ENCODE measurements at regions not wholly inside any gene's neighbourhood (a gene's known extent, or its start where the extent isn't known, plus 50 kb on each side); places are given as distances from the start of the nearest gene placed in this dataset.
"Not testable (repeated sequence)": the region's sequence is repeated elsewhere in the genome, so short reads cannot be mapped to it uniquely, and the experiment has no call there.

DNA sequence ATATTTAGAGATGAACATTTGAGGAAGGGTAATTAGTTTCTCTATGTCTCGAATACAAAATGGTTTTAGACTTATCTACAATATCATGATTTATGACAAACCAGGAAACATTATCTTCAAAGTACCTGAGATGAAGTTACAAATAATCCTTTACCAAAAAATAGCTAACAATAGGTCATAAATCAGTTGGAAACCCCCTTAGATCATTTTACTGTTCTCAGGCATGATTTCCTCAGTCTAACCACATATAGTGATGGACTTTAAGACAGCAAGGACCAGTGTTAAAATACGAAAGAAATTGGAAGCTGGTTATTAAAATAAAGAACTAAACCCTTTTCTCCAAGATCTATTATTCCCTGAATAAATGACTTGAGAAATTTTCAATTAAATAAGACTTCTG lies 235.4 kb downstream of the RASSF9 start:
- Mint-ChIP-seq H3K9me3 (no peaks in the 10 kb centered on the region), H3K36me3 (ENCODE audit: low read depth) (no peaks in the 10 kb centered on the region), H3K4me3 (no peak overlapping the region), H3K27ac (no peak overlapping the region), H3K27me3 (ENCODE audit: low read depth) (no peaks in the 10 kb centered on the region), H3K4me1 (ENCODE audit: low read depth) (no peaks in the 10 kb centered on the region)
- DNase-seq (ENCODE audit: low spot score): no peak

DNA sequence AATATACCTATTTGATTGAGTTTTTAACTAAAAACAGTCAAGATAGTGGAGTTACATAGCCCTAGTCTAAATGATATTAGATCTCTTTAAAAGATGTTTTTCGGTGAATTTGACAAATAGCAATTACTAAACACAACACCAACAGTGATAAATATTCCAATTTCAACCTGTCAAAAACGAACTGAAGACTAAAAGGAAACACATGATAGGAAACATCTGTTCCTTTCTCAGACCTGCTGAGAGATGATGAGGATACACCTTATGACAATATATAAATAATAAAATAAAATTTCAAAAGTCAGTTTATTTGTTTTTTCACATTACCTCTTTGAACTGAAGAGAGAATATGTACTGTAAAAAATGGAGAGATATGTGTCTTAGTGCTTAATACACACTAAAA lies 232.7 kb downstream of the RASSF9 start:
- Mint-ChIP-seq H3K36me3 (ENCODE audit: low read depth) (no peaks in the 10 kb centered on the region), H3K27ac (no peak overlapping the region), H3K4me3 (no peak overlapping the region), H3K27me3 (ENCODE audit: low read depth) (no peaks in the 10 kb centered on the region), H3K4me1 (ENCODE audit: low read depth) (no peaks in the 10 kb centered on the region), H3K9me3 (no peaks in the 10 kb centered on the region)
- no peak for DNase-seq (ENCODE audit: low spot score)

GRCh38 chr12:85606455-85606854 lies 229.8 kb downstream of the RASSF9 start:
- H3K9me3 Mint-ChIP-seq: no peaks in the 10 kb centered on the region
- H3K36me3 Mint-ChIP-seq (ENCODE audit: low read depth): no peaks in the 10 kb centered on the region
- no peaks in the 10 kb centered on the region for H3K4me1 Mint-ChIP-seq (ENCODE audit: low read depth)
- no peak for DNase-seq (ENCODE audit: low spot score)
- H3K27ac Mint-ChIP-seq: no peak overlapping the region
- no peaks in the 10 kb centered on the region for H3K27me3 Mint-ChIP-seq (ENCODE audit: low read depth)
- H3K4me3 Mint-ChIP-seq: no peak overlapping the region

DNA sequence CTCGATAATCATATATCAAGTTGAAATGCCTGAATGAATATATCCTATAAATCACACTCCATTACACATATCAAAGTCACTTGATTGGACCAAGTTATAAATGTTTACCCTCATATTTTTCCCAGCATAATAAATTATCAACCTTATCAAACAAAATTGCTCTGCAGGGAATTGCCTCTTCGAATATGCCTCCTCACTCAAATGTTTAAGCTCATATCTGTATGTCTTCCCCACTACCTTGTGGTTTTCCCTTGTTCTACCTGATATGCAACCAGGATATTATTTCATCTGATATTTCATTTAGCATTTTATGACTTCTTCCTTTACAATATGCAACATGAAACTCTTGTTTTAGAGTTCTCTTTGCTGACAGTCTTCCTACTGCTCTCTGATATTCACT lies 226.4 kb downstream of the RASSF9 start:
- H3K27me3 Mint-ChIP-seq (ENCODE audit: low read depth): no peaks in the 10 kb centered on the region
- H3K9me3 Mint-ChIP-seq: no peaks in the 10 kb centered on the region
- DNase-seq (ENCODE audit: low spot score): no peak
- H3K4me3 Mint-ChIP-seq: no peak overlapping the region
- H3K36me3 Mint-ChIP-seq (ENCODE audit: low read depth): no peaks in the 10 kb centered on the region
- H3K4me1 Mint-ChIP-seq (ENCODE audit: low read depth): no peaks in the 10 kb centered on the region
- H3K27ac Mint-ChIP-seq: no peak overlapping the region

- Mint-ChIP-seq H3K27ac (no peak overlapping the region), H3K36me3 (ENCODE audit: low read depth) (no peaks in the 10 kb centered on the region), H3K27me3 (ENCODE audit: low read depth) (no peaks in the 10 kb centered on the region), H3K4me1 (ENCODE audit: low read depth) (no peaks in the 10 kb centered on the region), H3K9me3 (no peaks in the 10 kb centered on the region), H3K4me3 (no peak overlapping the region)
- no peak for DNase-seq (ENCODE audit: low spot score)
Observed at GRCh38 chr12:85610194-85610593, 226.0 kb downstream of the RASSF9 start.

DNA sequence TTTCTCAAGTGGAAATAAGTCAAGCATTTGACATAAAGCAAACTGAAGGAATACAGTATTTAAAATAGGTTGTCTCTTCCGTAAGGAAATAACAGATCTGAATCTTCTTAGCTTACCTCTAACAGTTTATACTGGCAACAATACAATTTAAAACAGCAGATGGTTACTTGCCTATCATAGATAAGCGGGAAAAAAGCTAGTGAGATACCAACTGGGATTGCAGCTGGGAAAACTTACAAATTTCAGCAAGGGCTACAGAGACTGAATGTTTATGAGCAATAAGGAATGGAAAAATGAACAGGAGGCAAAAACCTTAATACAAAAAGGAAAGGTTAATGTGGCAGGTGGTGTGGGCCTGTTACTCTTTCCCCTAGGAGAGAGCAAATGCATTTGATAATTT lies 220.0 kb downstream of the RASSF9 start:
- H3K27ac Mint-ChIP-seq: no peak overlapping the region
- no peaks in the 10 kb centered on the region for H3K27me3 Mint-ChIP-seq (ENCODE audit: low read depth)
- no peaks in the 10 kb centered on the region for H3K4me1 Mint-ChIP-seq (ENCODE audit: low read depth)
- DNase-seq (ENCODE audit: low spot score): no peak
- no peaks in the 10 kb centered on the region for H3K36me3 Mint-ChIP-seq (ENCODE audit: low read depth)
- no peaks in the 10 kb centered on the region for H3K9me3 Mint-ChIP-seq
- H3K4me3 Mint-ChIP-seq: no peak overlapping the region

DNA sequence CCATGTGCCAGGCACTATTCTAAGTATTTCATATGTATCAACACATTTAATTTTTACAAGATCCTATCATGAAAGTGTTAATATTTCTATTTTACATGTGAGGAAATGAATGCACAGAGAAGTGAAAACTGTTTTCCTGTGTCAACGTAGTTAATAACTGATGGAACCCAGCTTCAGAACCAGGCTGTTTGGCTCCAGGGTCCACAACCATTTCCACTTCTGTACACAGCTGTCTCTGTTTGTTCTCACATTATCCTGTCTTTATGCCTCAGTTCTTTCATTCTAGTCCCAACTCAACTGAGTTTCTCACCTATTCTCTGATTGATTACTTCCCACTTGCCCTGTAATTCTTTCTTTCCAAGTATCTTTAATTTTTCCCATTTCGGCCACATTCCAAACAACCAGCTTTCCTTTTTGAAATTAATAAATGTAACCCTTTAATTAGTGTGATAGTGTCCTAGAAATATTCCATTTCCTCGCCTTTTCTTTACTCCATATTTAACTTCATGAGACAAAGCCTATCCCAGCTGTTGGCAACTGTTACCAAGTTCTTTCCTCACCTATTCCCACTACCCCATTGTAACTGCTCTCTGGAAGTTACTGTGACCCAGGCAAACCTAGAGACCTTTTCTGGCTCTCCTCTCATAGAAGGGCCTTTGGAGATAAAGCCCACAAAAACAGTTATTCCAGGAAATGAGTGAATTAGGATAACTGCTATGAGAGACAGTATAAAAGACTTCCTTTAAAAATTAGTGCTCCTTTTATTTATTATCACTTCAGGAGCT lies 218.7 kb downstream of the RASSF9 start:
- Mint-ChIP-seq H3K36me3 (ENCODE audit: low read depth) (no peaks in the 10 kb centered on the region), H3K9me3 (no peaks in the 10 kb centered on the region), H3K4me1 (ENCODE audit: low read depth) (no peaks in the 10 kb centered on the region), H3K27me3 (ENCODE audit: low read depth) (no peaks in the 10 kb centered on the region), H3K4me3 (no peak overlapping the region), H3K27ac (no peak overlapping the region)
- DNase-seq (ENCODE audit: low spot score): no peak

GRCh38 chr12:85621041-85621440 lies 215.2 kb downstream of the RASSF9 start:
- Mint-ChIP-seq H3K9me3 (no peaks in the 10 kb centered on the region), H3K4me3 (no peak overlapping the region), H3K4me1 (ENCODE audit: low read depth) (no peaks in the 10 kb centered on the region), H3K27me3 (ENCODE audit: low read depth) (no peaks in the 10 kb centered on the region), H3K27ac (no peak overlapping the region), H3K36me3 (ENCODE audit: low read depth) (no peaks in the 10 kb centered on the region)
- no peak for DNase-seq (ENCODE audit: low spot score)

- no peak overlapping the region for H3K27ac Mint-ChIP-seq
- H3K36me3 Mint-ChIP-seq (ENCODE audit: low read depth): no peaks in the 10 kb centered on the region
Observed at GRCh38 chr12:85623763-85624162, 212.4 kb downstream of the RASSF9 start.

DNA sequence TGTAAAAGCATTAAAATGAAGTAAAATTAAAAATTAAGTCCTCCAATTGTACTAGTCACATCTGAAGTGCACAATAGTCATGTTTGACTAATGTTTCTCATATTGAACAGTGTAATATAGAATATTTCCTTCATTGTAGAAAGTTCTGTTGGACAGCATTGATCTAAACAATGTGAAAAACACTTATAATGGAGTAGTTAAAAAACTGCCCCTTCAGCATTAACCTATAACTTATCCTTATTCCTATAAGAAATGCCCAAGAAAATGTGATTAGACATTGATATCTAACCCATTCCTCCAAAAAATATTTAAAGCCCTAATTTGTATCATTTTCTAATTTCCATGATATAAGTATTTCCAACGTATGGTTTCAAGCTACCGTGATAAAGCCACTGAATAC lies 210.7 kb downstream of the RASSF9 start:
- Mint-ChIP-seq H3K27me3 (ENCODE audit: low read depth) (no peaks in the 10 kb centered on the region), H3K9me3 (no peaks in the 10 kb centered on the region), H3K27ac (no peak overlapping the region), H3K36me3 (ENCODE audit: low read depth) (no peaks in the 10 kb centered on the region), H3K4me3 (no peak overlapping the region), H3K4me1 (ENCODE audit: low read depth) (no peaks in the 10 kb centered on the region)
- no peak for DNase-seq (ENCODE audit: low spot score)

More at GRCh38 chr12:85623763-85624162, 212.4 kb downstream of the RASSF9 start:
- Mint-ChIP-seq H3K9me3 (no peaks in the 10 kb centered on the region), H3K4me3 (no peak overlapping the region), H3K27me3 (ENCODE audit: low read depth) (no peaks in the 10 kb centered on the region), H3K4me1 (ENCODE audit: low read depth) (no peaks in the 10 kb centered on the region)
- no peak for DNase-seq (ENCODE audit: low spot score)

- Mint-ChIP-seq H3K36me3 (ENCODE audit: low read depth) (no peaks in the 10 kb centered on the region), H3K9me3 (no peaks in the 10 kb centered on the region), H3K27ac (no peak overlapping the region), H3K4me1 (ENCODE audit: low read depth) (no peaks in the 10 kb centered on the region), H3K4me3 (no peak overlapping the region), H3K27me3 (ENCODE audit: low read depth) (no peaks in the 10 kb centered on the region)
- DNase-seq (ENCODE audit: low spot score): no peak
Observed at GRCh38 chr12:85626001-85626783, 210.0 kb downstream of the RASSF9 start.

DNA sequence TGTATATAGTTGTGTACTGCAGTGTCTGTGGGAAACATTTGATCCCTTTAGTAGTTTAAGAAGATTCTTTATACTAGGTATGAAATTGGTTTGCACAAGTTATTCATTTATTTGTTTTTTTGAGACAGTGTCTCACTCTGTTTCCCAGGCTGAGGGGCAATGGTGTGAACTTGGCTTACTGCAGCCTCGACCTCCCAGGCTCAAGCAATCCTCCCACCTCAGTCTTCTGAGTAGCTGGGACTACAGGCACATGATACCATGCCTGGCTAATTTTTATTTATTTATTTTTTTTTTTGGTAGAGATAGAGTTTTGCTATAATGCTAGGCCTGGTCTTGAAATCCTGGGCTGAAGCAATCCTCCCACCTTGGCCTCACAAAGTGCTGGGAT lies 209.4 kb downstream of the RASSF9 start:
- Mint-ChIP-seq H3K4me3 (no peak overlapping the region), H3K36me3 (ENCODE audit: low read depth) (no peaks in the 10 kb centered on the region), H3K4me1 (ENCODE audit: low read depth) (no peaks in the 10 kb centered on the region), H3K27me3 (ENCODE audit: low read depth) (no peaks in the 10 kb centered on the region), H3K9me3 (no peaks in the 10 kb centered on the region), H3K27ac (no peak overlapping the region)
- no peak for DNase-seq (ENCODE audit: low spot score)

GRCh38 chr12:85627584-85627983 lies 208.6 kb downstream of the RASSF9 start:
- H3K36me3 Mint-ChIP-seq (ENCODE audit: low read depth): no peaks in the 10 kb centered on the region
- no peaks in the 10 kb centered on the region for H3K9me3 Mint-ChIP-seq
- H3K4me1 Mint-ChIP-seq (ENCODE audit: low read depth): no peaks in the 10 kb centered on the region
- H3K27ac Mint-ChIP-seq: no peak overlapping the region
- no peaks in the 10 kb centered on the region for H3K27me3 Mint-ChIP-seq (ENCODE audit: low read depth)
- no peak for DNase-seq (ENCODE audit: low spot score)
- no peak overlapping the region for H3K4me3 Mint-ChIP-seq

DNA sequence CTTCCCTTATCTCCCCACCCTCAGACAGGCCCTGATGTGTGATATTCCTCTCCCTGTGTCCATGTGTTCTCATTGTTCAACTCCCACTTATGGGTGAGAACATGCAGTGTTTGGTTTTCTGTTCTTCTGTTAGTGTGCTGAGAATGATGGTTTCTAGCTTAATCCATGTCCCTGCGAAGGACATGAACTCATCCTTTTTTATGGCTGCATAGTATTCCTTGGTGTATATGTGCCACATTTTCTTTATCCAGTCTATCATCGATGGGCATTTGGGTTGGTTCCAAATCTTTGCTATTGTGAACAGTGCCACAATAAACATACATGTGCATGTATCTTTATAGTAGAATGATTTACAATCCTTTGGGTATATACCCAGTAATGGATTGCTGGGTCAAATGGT lies 207.6 kb downstream of the RASSF9 start:
- not testable (repeated sequence) for H3K9me3 Mint-ChIP-seq; H3K4me1 Mint-ChIP-seq (ENCODE audit: low read depth); H3K4me3 Mint-ChIP-seq; H3K27me3 Mint-ChIP-seq (ENCODE audit: low read depth); DNase-seq (ENCODE audit: low spot score); H3K27ac Mint-ChIP-seq; H3K36me3 Mint-ChIP-seq (ENCODE audit: low read depth)

All from T-helper 2 cell treated with Interferon-gamma antibody and Interleukin-4, amounts not matched to agents 5 μg/mL and 100 μg/mL, for 36 hours (primary cell).